ENCODE measurements at regions not wholly inside any gene's neighbourhood (a gene's known extent, or its start where the extent isn't known, plus 50 kb on each side); places are given as distances from the start of the nearest gene placed in this dataset.

DNA sequence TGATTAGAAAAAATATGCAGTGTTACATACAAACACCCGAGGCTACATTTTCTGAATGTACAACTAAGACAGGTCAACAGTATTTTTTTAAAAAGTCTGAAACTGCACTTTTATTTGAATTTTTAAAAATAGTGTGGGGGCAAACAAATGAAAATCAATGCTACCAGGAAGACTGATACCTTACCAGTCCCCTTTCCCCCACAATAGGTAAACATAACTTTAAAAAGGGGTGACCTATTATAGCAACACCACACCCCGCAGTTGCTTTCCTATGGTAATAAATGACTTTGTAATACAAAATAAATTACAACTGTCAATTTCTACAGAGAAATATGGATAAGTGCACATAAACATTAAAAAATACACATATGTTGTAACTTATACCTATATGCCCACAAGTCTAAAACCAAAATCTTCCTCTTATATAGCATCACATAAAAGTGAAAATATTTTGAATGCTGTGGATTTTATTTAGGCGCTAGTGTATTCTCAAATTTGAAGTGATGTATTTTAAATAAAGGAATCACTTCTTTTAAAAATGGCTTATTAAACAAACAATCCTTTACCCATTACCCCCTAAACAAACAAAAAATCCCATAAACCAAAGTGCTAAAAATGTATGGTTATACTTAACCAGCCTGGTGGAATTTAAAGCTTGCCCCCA, 63.1 kb downstream of the KCNRG start:
- CTCF ChIA-PET = interaction anchor here (1.1 to 5.1 kb wide), 6 partner anchors 10 to 833 kb away, joined by 4 to 27 read pairs (median 13); partner anchors contain the start of gene TRIM13
- TF ChIP-seq, protein P1, sequence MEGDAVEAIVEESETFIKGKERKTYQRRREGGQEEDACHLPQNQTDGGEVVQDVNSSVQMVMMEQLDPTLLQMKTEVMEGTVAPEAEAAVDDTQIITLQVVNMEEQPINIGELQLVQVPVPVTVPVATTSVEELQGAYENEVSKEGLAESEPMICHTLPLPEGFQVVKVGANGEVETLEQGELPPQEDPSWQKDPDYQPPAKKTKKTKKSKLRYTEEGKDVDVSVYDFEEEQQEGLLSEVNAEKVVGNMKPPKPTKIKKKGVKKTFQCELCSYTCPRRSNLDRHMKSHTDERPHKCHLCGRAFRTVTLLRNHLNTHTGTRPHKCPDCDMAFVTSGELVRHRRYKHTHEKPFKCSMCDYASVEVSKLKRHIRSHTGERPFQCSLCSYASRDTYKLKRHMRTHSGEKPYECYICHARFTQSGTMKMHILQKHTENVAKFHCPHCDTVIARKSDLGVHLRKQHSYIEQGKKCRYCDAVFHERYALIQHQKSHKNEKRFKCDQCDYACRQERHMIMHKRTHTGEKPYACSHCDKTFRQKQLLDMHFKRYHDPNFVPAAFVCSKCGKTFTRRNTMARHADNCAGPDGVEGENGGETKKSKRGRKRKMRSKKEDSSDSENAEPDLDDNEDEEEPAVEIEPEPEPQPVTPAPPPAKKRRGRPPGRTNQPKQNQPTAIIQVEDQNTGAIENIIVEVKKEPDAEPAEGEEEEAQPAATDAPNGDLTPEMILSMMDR (IDR thresholded peaks at IDR 0.05; ENCODE audit: control extremely low read depth, extremely low read depth, low read depth, missing control alignments) = no peak
- POLR2A ChIA-PET = no interaction called here
- DNase-seq (ENCODE audit: extremely low spot score) = no peak

DNA sequence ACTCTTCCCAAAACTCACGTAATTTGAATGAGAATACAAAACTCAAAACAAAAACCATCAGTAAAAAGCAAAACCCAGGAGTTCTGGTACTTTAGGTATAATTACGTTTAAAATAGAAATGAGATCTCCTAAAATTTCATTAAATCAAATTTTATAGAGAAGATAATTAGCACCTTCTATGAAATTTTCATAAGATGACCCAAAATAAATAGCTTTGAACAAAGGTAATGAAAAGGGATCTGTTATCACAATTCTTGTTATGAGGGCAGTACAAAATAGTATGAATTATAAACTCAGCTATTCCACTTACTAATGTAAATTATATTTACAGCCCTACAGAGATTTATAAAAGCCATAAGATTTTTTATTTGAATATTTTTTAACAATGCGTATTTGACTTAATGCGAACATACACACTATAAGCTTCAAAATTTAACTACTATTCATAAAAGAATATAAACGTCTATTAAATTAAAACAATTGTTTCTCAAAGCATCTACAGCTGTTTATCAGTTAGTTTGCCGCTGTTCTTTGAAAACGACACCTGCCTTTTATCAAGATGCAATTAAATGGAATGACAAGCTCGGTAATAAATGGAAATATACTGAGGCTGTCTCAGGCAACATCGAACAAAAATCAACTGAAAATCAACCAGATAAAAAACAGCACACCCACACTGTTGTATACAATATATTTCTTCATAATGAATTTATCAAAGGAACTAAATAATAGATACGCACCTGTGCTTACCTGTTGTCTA, 63.8 kb downstream of the KCNRG start:
- TF ChIP-seq, protein P1 (IDR thresholded peaks at IDR 0.05; ENCODE audit: control extremely low read depth, extremely low read depth, low read depth, missing control alignments) = no peak
- no peak for DNase-seq (ENCODE audit: extremely low spot score)
- ChIA-PET POLR2A (no interaction called here), CTCF (interaction anchor here (1.3 to 5.1 kb wide), 5 partner anchors 13 to 833 kb away, joined by 3 to 27 read pairs (median 8); partner anchors contain the start of genes SPRYD7 and TRIM13)

DNA sequence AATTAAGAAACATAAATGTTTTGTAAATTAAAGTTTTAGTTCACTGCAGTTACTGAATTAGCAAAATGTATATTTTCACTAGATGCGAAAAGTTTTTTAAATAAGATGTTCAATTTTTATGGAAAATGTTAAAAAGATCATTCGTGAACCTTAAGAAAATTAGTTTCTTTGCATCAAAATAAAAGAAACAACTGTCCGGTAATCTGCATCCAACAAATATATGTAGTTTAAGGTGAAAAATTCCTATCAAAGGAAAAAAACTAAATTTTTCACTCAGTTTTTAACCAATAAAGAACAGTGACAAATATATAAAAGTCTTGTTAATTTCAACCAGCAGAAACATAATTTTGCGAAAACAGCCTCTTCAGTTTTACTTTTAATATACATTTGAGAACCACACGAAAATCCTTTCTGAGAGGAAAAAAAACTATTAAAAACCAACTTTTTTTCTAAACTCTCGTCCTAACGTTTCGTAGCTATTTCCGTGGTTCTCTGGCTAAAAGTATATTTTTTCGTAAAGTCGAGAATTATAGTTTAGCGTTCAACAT, 64.5 kb downstream of the KCNRG start:
- ChIA-PET CTCF (interaction anchor here (1.3 to 6.5 kb wide), 6 partner anchors 14 to 833 kb away, joined by 3 to 54 read pairs (median 13); partner anchors contain the start of genes SPRYD7 and TRIM13), POLR2A (interaction anchor here (1.0 kb wide), 1 partner anchor 46 kb away, joined by 4 read pairs; no protein-coding TSS in a partner anchor)
- TF ChIP-seq, protein P1 (IDR thresholded peaks at IDR 0.05; ENCODE audit: control extremely low read depth, extremely low read depth, low read depth, missing control alignments) = no peak
- DNase-seq (ENCODE audit: extremely low spot score) = no peak

DNA sequence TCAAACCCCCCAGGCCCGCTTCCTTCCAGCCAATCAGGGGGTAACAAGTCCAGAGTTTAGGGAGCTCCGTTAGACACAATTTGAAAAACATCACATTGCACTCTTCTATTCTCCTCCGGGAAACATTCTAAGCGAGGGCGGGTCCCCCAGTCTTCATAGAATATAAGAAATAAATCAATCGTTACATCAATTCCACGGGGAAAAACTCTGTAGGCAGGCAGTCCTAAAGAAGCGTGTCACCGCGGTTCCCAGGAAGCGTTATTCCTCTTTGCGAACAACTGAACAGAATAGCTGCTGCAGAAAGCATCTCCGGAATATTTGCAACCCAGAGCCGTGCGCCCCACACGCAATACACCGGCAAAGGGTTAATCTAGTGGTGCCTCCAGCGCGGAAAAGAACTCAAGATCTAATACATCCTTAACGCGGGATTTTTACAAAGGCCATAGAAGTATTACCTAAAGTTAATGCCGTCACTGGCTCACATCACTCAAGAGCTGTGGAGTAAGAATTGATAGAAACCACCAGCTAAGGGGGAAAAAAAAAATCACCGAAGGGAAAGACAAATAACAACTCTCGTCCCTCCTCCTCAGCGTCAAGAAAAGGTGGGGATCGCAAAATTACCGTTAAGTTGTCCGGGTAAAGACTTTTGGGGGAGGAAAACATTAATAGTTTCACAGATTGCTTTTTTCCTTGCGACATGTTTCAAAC, 65.1 kb downstream of the KCNRG start:
- DNase-seq (ENCODE audit: extremely low spot score) = no peak
- ChIA-PET CTCF (interaction anchor here (1.0 to 6.5 kb wide), 6 partner anchors 13 to 833 kb away, joined by 3 to 54 read pairs (median 11); partner anchors contain the start of genes SPRYD7 and TRIM13), POLR2A (interaction anchor here (1.0 to 1.1 kb wide), 2 partner anchors 45 to 83 kb away, joined by 4 read pairs; partner anchors contain the start of gene TRIM13)
- TF ChIP-seq, protein P1 (IDR thresholded peaks at IDR 0.05; ENCODE audit: control extremely low read depth, extremely low read depth, low read depth, missing control alignments) = no peak

DNA sequence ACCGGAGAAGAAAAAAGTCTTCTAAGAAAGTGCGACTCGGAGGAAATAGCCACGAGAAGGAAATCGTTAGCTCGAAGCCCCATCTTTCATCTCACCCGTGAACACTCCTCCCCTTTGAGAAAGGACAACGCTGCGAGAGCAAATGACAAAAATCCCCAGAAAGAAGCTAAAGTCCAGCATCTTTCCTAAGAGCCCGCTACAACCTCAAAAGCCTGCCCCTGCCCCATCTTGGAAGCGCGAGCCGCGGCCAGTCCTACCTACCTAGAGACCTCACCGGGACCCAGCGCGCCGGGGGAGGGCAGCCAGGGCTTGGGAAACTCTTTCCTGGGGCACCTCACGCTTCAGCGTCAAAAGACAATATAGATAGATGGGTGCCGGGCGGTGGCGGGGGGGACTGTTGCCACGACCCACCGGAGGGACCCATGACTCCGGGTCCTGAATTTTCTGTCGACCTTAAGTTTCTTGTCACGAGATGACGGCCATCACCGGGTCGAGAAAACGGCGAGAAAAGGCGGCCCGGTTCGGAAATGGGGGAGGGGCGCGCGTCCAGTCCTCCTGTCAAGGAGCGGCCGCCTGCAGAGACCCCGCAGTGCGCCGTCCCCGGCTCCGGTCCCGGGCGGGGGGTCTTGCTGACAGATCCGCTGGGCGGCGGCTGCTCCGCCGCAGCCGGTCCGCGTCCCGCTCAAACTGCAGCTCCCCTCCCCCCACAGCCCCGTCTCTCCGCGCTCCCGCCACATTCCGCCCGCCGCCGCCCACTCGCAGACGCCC, 65.9 kb downstream of the KCNRG start:
- CTCF ChIA-PET = interaction anchor here (1.0 to 6.5 kb wide), 9 partner anchors 14 to 832 kb away, joined by 3 to 54 read pairs (median 4); partner anchors contain the start of genes SPRYD7 and TRIM13
- TF ChIP-seq, protein P1 (IDR thresholded peaks at IDR 0.05; ENCODE audit: control extremely low read depth, extremely low read depth, low read depth, missing control alignments) = no peak
- POLR2A ChIA-PET = interaction anchor here (1.0 to 1.1 kb wide), 2 partner anchors 44 to 84 kb away, joined by 4 read pairs; partner anchors contain the start of gene TRIM13
- DNase-seq (ENCODE audit: extremely low spot score) = peak; percentile 33
